NB4 (cell line): ENCODE measurements at regions not wholly inside any gene's neighbourhood (a gene's known extent, or its start where the extent isn't known, plus 50 kb on each side); places are given as distances from the start of the nearest gene placed in this dataset.

Experiments used
- DNase-seq: peaks from one replicate; pipeline ENCODE4 v3.0.0; 2010; ENCODE audit warnings: low read depth
- H3K4me3 ChIP-seq: one replicate; pipeline ENCODE4 v1.5.1; 2011; ENCODE audit warnings: mild to moderate bottlenecking, low read depth, low read length, moderate library complexity
- MYC ChIP-seq: IDR thresholded peaks from 2 replicates; pipeline ENCODE4 v1.6.1; 2011; ENCODE audit warnings: low read depth, low read length
- POLR2A ChIP-seq: IDR thresholded peaks from 2 replicates; pipeline ENCODE4 v1.6.1; 2011; ENCODE audit warnings: mild to moderate bottlenecking; ENCODE audit not compliant: insufficient read length; ENCODE audit errors: extremely low read depth
- TF ChIP-seq, protein P1 (sequence below): IDR thresholded peaks from one replicate; pipeline ENCODE4 v1.5.1; 2012; ENCODE audit warnings: low read depth, low read length
- TF ChIP-seq, protein P2 (sequence below): IDR thresholded peaks from 2 replicates; pipeline ENCODE4 v1.6.1; 2011; ENCODE audit warnings: low read depth, low read length

DNA sequence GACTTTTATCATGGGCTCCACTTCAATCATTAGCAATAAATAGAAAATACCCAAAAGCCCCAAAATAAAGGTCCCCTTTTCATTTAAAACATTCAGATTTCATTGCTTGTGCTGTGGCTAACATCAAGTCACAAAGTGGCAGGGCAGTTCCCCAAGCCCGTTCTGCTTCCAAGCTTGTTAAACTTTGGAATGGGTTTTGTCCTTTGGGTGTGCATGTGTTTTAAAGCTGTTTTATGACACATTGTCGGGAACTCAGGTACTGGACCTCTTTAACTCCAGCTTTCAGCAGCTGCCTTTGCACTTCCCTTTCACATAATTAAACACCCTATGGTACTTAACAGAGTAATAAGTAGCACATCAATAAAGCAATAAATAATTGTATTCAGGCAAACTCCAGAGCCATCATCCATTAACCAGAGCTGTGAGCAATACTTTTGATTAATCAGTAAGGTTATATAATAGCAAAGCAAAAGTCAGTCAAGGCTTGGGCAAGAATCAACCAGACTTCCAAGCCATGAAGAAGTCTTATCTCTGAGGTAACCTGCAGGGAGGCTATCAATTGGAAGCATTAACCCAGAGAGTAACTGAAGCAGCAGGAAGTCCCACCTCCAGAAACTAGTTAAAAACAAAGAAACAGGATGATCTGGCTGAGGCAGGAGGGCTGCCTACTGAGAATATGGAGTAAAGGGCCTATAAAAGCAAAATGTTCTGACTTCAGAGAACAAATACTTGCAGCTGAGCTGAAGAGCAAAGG, 56.1 kb upstream of the ARID5B start:
- TF ChIP-seq POLR2A (no peak), MYC (no peak)
- TF ChIP-seq, protein P1, sequence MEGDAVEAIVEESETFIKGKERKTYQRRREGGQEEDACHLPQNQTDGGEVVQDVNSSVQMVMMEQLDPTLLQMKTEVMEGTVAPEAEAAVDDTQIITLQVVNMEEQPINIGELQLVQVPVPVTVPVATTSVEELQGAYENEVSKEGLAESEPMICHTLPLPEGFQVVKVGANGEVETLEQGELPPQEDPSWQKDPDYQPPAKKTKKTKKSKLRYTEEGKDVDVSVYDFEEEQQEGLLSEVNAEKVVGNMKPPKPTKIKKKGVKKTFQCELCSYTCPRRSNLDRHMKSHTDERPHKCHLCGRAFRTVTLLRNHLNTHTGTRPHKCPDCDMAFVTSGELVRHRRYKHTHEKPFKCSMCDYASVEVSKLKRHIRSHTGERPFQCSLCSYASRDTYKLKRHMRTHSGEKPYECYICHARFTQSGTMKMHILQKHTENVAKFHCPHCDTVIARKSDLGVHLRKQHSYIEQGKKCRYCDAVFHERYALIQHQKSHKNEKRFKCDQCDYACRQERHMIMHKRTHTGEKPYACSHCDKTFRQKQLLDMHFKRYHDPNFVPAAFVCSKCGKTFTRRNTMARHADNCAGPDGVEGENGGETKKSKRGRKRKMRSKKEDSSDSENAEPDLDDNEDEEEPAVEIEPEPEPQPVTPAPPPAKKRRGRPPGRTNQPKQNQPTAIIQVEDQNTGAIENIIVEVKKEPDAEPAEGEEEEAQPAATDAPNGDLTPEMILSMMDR: no peak
- DNase-seq: no peak
- no peak overlapping the region for H3K4me3 ChIP-seq

DNA sequence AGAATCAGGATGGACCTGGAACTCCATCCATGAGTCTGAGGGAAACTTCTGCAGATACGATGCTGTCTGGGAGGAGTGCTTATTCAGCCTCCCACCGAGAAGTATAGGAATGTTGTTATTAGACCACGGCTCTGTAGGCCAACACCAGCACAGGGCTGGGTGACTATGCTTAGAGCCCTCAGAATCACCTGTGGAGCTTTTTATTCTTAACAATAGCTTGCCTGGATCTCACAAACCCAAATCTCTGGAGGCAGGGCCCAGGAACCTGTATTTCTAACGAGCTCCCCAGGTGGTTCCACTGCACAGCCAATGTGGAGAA, 55.6 kb upstream of the ARID5B start:
- DNase-seq: no peak
- TF ChIP-seq POLR2A (no peak), MYC (no peak)
- TF ChIP-seq, protein P1: no peak
- TF ChIP-seq, protein P2, sequence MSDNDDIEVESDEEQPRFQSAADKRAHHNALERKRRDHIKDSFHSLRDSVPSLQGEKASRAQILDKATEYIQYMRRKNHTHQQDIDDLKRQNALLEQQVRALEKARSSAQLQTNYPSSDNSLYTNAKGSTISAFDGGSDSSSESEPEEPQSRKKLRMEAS: no peak
- H3K4me3 ChIP-seq: no peak overlapping the region

DNA sequence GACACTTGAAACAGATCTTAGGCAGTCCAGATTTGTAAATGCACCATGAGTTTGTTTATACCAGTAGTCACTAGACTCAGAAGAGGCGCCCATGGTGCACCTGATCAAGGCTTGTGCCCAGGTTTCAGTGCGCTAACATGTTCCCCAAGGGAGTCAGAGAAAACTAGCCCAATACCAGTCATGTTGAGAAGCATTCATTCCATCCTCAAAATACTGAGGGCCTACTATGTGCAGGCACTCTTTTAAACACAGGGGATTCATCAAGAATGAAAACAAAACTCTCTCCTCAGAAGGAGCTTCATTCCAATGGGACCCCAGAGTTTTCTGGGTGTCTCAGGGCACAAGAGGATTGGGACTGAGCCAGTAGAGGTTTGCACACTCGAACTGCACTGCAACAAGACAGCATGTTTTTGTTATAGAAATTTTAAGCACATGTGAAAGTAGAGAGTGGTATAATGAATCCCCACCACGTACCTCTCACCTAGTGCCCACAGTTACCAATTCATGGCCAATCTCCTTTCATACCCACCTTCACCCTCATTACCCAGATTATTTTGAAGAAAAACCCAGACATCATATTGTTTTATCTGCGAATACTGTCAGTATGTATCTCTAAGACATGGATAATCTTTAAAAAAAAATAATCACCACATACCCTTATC, 55.0 kb upstream of the ARID5B start:
- no peak overlapping the region for H3K4me3 ChIP-seq
- TF ChIP-seq, protein P2: no peak
- TF ChIP-seq POLR2A (no peak), MYC (no peak)
- TF ChIP-seq, protein P1: no peak
- no peak for DNase-seq

DNA sequence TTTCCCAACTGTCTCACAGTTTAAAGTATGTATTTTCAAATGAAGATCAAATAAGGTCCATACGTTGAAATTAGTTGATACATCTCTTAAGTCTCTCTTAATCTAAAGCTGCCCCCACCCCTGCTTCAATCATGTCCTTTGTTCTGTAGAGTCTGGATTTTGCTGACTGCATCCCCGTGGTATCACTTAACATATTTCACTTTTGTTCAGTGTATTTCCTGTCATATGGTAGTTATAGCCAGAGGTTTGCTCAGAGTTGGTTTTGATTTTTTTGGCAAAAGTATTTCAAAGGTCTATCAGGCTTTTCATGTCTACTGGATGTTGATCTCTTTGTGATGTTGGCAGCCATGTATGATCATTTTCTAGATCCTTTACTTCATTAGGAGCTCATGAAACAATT, 54.4 kb upstream of the ARID5B start:
- TF ChIP-seq, protein P2: no peak
- TF ChIP-seq, protein P1: no peak
- TF ChIP-seq POLR2A (no peak), MYC (no peak)
- no peak overlapping the region for H3K4me3 ChIP-seq
- DNase-seq: no peak

DNA sequence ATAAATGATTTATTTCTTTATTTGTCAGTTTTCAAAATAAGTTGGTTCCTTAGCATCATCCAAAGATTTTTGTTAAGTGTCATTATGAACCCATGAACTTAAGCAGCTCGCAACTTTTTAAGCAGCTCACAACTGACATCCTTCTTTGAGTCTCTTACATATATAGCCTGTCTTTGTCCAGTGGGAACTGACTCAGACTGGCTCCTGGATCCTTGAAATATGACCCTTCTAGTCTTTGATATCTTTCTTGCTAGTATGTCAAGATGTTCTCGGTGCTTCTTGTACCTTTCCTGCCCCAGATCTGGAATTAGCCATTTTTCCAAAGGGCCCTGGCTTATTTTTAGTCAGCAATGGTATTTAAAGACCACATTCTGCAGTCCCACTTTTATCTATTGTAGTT, 53.9 kb upstream of the ARID5B start:
- no peak for TF ChIP-seq POLR2A
- TF ChIP-seq, protein P2: no peak
- no peak for TF ChIP-seq MYC
- TF ChIP-seq, protein P1: no peak
- no peak for DNase-seq
- H3K4me3 ChIP-seq: no peak overlapping the region
